ENCODE measurements at regions not wholly inside any gene's neighbourhood (a gene's known extent, or its start where the extent isn't known, plus 50 kb on each side); places are given as distances from the start of the nearest gene placed in this dataset.
A peak's percentile ranks its signal among the peaks of the same experiment; 100 is the strongest.

DNA sequence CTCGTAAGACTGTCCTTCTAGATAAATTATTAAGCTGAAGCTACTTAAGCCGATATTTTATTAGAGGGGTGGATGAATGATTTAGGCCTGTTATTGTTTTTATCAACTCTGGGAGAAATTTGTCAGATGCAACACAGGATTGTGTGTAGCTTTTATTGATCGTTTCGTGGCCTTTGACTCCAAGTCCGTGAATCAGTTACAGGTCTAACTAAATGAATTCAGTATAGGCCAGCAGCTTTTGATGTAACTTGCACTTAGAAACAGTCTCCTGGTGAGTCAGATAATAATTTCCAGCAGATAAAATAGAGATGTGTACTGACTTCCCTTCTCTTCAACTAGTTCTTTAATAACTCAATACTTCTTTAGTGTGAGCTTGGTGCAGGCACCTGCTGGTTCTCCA lies 341.7 kb upstream of the SMIM30 start:
- DNase-seq (ENCODE audit: low read depth) = no peak

DNA sequence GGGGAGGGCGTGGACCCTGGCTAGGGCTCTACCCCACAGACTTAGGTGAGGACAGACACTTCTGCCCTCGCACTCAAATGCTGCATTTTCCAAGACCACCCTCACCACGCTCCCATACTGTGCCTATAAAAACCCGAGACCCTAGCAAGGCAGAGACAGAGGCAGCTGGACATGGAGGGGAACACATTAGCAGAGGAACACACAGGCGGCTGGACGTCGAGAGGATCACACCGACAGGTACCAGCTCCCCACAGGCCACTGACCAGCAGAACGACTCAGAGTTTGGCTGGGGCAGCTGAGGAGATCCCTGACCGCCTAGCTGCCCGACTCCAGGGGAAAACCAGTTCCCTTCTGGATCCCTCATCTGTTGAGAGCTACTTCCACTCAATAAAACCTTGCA lies 338.2 kb upstream of the SMIM30 start:
- no peak for DNase-seq (ENCODE audit: low read depth)

- no peak for DNase-seq (ENCODE audit: low read depth)
These were observed 336.3 kb upstream of the SMIM30 start for GRCh38 chr7:113454597-113455169.

- DNase-seq (ENCODE audit: low read depth) = no peak
These were observed 333.9 kb upstream of the SMIM30 start for GRCh38 chr7:113452245-113452644.

- DNase-seq (ENCODE audit: low read depth) = no peak
These were observed 328.4 kb upstream of the SMIM30 start for GRCh38 chr7:113446791-113447190.

DNA sequence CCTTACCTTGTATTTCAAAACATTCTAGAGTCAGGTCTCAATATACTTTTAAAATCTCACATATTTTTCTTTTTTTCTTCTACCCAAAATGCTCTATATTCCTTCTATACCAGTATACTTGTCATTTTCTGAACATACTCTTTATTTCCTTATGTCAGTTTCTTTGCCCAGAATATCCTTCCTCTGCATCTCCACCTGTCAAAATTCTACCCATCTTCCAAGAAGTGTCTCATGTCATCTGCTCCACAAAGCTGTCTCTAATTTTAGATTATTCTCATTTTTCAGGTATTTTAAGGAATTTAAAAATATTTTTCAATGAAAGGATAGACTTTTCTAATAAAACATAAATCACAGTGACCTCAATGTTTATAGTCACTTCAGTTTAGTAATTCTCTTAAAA lies 328.0 kb upstream of the SMIM30 start:
- no peak for DNase-seq (ENCODE audit: low read depth)

GRCh38 chr7:113444261-113444660 lies 325.9 kb upstream of the SMIM30 start:
- no peak for DNase-seq (ENCODE audit: low read depth)

DNA sequence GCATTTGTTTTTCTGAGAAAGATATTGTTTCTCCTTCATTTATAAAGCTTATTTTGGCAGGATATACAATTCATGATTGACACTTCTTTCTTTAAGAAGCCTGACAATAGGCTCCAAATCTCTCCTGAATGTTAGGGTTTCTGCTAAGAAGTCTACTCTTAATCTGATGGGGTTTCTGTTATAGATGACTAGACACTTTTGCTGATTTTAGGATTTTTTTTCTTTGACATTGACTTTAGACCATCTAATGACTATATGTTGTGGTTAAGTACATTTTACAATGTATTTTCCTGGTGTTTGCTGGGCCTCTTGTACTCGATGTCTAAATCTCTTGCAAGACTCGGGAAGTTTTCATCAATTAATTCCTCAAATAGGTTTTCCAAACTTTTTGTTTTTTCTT lies 321.8 kb upstream of the SMIM30 start:
- DNase-seq (ENCODE audit: low read depth) = no peak

DNA sequence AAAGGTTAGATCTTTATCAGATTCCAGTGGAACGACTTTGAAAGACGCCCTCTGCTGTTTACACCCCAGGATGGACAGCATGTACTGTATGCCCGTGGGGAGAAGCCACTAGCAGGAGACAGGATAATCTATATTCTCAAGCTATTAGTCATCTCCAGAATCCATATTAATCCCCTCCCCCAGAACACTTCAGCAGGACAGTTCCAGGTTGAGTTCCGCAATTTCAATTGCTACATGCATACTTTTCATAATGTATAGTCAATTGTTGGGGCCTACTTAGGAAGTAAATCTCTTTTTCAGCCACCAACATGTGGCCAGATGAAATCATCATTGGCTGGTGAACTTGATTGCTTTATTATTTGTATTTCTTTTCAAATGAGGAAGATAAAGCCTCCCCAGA lies 313.1 kb upstream of the SMIM30 start:
- no peak for DNase-seq (ENCODE audit: low read depth)

DNA sequence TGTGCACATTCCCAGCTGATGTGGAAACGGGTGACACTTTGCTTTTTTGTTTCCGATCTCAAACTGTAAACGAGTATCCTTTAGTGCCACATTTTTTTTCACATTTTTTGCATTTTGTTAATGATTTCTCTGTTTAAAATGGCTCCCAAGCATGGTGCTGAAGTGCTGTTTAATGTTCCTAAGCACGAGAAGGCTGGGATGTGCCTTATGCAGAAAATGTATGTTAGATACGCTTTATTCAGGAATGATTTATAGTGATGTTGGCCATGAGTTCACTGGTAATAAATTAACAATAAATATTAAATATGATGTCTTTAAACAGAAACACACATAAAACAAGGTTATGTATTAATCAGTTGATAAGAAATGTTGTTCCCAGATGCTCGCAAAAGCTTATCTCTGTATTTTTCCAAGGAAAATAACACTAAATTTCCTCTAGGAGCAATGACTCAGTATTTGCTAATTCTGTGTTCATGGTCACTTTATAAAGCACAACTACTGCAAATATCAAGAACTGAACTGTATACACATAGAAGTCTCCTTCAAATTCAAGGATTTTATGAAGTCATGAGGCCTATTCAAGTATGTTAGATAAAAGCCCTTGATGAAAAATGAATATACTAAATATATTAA lies 305.9 kb upstream of the SMIM30 start:
- no peak for DNase-seq (ENCODE audit: low read depth)

GRCh38 chr7:113421696-113422330 lies 303.5 kb upstream of the SMIM30 start:
- DNase-seq (ENCODE audit: low read depth) = peak; percentile 72

GRCh38 chr7:113414401-113415035 lies 296.2 kb upstream of the SMIM30 start:
- no peak for DNase-seq (ENCODE audit: low read depth)

GRCh38 chr7:113412410-113412809 lies 294.1 kb upstream of the SMIM30 start:
- DNase-seq (ENCODE audit: low read depth) = no peak

DNA sequence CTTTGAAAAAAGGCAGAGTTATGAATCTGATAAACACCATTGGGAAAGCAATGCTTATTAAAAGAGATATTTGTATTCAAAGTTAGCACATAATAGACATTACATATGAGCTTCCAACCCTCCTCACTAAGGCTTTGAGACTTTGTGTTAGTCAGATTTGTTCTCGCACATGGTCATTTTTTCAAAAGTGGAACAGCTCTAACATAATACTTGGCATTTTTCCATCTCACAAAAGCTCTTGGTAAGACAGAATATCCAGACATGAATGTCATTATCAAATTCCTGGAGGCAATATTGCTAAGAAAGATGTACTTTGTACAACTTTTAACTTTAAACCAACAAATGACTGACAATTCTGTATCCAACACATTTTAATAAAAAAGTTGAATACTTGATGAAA lies 292.4 kb upstream of the SMIM30 start:
- no peak for DNase-seq (ENCODE audit: low read depth)

DNA sequence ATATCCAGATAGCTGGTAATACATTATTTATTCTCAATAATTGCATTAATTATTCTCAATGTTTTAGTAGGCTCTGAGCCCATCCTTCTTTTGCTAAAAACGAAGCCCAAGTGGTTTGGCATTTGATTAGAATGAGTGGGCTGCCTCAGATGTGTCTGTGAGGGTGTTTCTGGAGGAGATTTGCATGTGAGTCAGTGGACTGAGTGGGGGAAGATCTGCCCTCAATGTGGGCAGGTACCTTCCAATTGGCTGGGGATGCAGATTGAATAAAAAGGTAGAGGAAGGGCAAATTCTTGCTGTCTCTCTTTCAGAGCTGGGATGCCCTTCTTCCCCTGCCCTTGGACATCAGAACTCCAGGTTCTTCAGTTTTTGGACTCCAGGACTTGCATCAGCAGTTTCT lies 290.6 kb upstream of the SMIM30 start:
- DNase-seq (ENCODE audit: low read depth) = no peak

DNA sequence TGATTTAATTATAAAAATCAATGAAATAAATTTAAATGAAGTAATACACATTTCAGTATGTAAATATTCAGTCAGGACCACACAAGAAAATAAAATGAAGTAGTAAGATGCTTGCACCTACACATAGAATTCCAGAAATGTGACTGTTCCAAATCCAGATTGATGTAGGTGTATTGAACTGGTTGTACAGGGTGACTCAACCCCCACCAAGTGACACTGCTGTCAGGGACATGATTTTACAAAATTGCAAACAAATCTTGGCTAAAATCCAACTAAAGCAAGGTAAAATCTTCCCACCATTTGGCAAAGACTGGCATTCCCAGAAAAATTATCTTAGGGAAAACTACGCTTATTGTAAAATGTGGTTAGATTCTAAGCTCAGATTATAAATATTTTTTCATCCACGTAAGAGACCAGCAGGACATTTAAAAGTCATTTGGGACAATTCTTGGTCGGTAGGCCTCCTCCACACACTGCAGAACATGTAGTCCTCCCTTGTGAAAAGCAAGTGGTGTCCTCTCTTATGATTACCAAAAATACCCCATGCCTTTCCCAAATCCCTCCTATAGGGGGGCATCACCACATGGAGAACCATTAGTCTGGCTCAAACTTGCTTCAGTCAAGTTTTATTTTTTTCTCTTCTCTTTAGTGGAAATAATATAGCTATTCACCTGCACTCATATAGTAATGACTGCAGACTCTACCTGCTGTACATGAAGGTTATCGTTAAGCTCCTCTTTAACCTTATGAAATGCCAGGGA lies 287.1 kb upstream of the SMIM30 start:
- DNase-seq (ENCODE audit: low read depth) = no peak

DNA sequence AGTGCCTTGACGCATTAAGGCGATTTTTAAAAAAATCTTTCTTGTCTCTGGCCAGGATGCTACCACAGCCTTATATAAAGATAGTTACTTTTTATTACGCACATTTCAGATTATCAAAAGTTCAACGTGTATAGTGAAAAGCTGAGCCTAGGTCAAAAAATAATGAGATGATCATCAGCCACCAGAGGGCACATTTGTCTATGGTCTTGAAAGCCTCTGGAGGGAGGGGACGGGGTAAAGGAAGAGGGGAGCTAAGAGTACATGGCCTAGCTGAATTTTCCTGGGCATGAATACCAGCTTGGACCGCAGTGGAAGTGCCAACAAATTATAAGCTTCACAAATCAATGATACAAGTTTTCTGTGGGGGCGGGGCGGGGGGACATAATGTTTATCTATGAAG lies 285.9 kb upstream of the SMIM30 start:
- DNase-seq (ENCODE audit: low read depth) = no peak

DNA sequence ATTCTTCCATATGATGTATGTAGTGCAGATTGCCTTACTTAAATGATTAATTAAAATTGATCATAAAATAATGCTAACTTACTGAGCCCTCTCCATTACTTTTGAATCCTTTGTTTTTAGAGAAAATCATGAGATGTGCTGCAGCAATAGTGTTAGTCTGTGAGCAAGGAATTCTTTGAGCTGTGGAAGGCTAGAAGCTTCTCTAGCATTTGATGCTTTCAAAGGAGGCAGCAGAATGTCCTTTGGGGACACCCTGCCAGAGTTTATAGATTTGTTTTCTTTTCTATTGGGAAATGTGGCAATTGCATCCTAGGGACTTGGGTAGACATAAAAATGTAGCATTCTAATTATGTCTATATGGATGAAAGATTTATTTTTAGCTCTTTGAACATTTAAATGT lies 284.1 kb upstream of the SMIM30 start:
- DNase-seq (ENCODE audit: low read depth) = no peak

DNA sequence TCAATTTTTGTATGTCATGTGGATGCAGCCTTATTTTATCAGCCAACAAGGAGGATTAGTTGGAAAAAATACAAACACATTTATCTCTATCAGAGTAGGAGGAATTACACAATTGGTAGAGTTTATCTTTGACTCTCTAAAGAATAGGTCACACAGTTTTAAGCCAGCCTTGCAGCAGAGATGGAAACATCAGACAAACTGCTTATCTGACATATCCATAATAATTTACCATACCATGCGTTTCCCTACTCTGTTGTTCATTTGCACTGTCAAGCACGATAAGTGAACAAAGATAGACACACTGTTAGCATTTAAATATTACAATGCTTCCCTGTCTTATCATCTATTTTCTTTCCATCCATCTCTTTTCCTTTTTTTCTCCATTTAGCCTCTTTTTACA lies 283.7 kb upstream of the SMIM30 start:
- no peak for DNase-seq (ENCODE audit: low read depth)

GRCh38 chr7:113394856-113395255 lies 276.5 kb upstream of the SMIM30 start:
- DNase-seq (ENCODE audit: low read depth) = no peak

DNA sequence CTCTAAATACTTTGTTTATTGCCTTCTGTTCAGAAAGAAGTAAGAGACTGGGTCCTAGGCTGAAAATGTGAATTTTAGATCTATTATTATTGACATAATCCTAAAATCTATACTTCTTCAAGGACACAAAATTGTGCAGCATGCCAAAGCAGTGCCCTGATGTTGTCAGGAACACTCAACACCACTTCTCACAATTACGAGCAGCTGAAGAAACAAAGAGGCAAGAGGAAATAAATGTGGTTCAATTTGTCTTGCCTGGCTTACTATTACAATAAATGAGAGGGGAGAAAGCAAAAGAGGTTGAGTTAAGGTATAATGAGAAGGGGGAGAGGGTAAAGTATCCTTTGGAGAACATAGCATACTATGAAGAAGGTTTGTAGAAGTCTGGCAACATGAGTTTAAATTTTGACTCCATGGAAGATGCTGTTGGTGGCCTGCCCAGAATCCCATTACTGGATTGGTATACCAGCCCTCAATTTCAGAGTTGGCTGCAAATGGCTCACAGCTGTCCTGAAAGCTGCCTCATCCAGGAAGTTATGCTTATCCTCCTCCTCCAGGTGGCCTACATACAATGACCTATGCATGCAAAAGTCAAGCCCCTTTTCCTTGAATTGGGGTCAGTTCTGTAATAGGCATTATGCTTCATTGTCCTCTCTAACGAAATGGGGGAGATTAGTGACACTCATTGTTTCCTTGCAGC lies 274.6 kb upstream of the SMIM30 start:
- DNase-seq (ENCODE audit: low read depth) = no peak

- DNase-seq (ENCODE audit: low read depth) = no peak
These were observed 274.1 kb upstream of the SMIM30 start for GRCh38 chr7:113392421-113392820.

Measured in activated T-cell treated with anti-CD3 and anti-CD28 coated beads for 24 hours (primary cell).